HG03439 (cell line): ENCODE measurements at regions not wholly inside any gene's neighbourhood (a gene's known extent, or its start where the extent isn't known, plus 50 kb on each side); places are given as distances from the start of the nearest gene placed in this dataset.

Experiments used
- ATAC-seq: cut with Tn5 transposase; IDR thresholded peaks from one replicate; pipeline ENCODE4 v1.9.1; 2021; ENCODE audit warnings: mild to moderate bottlenecking, moderate library complexity; ENCODE audit not compliant: unreplicated experiment

DNA sequence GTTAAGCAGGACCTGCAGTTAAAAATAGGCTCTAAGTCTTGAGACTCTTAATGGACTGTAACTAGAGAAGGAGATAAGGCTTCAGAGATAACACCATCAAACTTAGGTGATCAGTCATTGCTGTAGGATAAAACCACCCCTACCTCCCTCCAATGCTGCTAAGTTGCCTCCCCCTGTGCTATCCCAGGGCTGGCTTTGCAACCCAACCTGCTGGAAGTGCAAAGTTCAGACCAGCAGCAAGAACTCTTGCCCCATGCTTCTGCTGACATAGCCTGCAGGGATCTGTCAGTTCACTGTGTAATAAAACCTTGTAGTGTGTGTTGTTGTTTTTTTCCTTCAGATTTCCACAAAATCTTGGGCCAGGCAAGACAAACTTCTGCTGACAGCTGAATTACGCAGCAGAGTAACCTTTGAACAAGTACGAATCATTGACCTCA, 57.4 kb upstream of the EPB41L3 start:
- no peak for ATAC-seq

DNA sequence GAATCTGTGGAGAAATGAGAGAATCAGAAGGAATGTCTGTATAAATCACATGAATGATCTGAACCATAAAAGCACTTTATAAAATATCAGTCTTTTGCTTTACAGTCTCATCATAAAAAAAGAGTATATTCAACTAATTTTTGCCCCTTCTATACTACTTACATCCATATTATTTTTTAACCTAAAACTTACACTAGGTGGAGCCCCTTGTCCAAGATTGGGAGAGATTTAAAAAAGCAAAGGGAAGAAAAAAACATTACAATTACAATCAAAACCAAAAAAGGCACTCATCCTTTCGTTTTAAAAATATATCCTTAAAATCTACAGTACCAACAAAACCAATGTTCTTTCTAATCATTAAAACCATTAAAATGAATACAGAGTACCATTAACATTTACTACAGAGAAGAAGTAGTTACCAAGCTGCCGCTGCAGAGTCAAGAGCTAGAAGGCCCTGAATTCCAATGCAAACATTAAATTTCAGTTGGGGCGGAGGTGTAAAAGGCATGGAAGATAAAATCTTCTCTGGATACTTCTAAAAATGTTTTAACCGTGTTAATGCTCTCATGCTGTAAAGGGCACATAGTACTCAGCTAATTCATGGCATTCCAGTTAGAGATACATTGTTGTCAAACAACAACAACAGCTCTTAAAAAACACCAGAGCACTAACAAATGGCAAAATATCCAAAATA, 56.7 kb upstream of the EPB41L3 start:
- ATAC-seq = no peak

DNA sequence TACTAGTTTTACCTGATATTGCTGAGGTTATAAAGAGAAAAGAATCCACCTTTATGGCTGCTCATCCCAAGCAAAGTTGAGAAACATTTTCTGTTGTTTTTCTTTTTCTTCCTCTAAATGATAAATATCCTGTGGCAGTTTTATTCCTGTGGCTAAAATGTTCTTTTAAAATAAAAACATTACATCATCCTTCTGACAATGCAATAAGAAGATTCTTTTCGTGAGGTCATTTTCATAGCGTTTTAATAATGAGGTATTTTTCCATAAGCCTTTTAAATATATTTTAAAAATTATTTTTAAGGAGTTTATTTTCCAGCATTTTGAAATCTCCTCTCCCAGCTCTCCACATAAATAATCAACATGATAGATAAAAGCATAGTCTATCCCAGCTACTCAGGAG, 52.8 kb upstream of the EPB41L3 start:
- no peak for ATAC-seq
